ENCODE measurements at regions not wholly inside any gene's neighbourhood (a gene's known extent, or its start where the extent isn't known, plus 50 kb on each side); places are given as distances from the start of the nearest gene placed in this dataset.
"Not testable (repeated sequence)": the region's sequence is repeated elsewhere in the genome, so short reads cannot be mapped to it uniquely, and the experiment has no call there.

- DNase-seq = no peak
Observed at GRCh38 chr5:124614836-124615385, 131.5 kb downstream of the ZNF608 start.

DNA sequence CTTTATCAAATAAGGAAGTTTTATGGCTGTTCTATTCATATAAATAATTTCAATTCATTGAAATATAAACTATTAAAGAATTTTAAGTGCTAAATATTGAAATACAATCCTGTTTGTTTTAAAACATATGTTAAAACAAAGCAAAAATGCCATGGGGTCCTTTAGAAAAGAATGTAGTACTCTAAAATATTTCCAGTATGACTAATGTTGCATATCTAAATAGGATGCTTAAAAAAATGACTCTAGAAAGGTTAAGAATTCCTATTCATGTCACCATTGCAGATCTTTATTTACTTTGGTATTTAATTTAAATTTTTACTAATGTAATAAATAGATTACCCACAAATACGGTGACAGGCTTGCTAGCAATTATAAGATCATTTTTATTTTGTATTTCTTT is 132.3 kb downstream of the ZNF608 start:
- no peak for DNase-seq

DNA sequence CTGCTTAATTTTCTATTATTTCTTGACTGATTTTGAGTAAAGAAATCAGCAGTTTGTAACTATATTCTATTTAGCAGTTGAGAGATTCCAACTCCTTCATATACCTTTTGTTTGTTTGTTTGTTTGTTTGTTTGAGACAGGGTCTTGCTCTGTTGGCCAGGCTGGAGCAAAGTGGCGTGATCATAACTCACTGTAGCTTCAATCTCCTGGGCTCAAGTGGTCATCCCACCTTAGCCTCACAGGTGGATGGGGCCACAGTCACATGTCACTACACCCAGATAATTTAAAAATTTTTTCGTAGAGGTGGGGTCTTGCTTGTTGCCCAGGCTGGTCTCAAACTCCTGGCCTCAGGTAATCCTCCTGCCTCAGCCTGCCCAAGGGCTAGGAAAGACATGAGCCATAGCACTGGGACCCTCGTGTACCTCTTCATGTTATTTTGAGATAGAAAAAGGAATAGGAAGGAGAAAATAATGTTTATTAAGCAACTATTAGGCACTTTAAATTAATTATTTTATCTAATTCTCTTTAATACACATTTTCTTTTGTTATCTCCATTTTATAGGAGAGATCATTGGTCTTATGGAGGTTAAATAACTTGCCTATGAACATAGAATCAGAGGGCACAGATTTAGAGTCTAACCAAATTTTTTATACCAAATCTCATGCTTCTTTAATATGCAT is 133.0 kb downstream of the ZNF608 start:
- no peak for DNase-seq

GRCh38 chr5:124612023-124612422 is 134.4 kb downstream of the ZNF608 start:
- DNase-seq = no peak

DNA sequence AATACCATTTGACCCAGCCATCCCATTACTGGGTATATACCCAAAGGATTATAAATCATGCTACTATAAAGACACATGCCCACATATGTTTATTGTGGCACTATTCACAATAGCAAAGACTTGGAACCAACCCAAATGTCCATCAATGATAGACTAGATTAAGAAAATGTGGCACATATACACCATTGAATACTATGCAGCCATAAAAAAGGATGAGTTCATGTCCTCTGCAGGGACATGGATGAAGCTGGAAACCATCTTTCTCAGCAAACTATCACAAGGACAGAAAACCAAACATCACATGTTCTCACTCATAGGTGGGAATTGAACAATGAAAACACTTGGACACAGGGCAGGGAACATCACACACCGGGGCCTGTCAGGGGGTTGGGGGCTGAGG is 135.2 kb downstream of the ZNF608 start:
- not testable (repeated sequence) for DNase-seq

DNA sequence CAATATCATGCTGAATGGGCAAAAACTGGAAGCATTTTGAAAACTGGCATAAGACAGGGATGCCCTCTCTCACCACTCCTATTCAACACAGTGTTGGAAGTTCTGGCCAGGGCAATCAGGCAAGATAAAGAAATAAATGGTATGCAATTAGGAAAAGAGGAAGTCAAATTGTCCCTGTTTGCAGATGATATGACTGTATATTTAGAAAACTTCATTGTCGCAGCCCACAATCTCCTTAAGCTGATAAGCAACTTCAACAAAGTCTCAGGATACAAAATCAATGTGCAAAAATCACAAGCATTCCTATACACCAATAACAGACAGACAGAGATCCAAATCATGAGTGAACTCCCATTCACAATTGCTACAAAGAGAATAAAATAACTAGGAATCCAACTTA is 136.8 kb downstream of the ZNF608 start:
- DNase-seq = not testable (repeated sequence)

GRCh38 chr5:124606543-124606942 is 139.9 kb downstream of the ZNF608 start:
- DNase-seq = no peak

DNA sequence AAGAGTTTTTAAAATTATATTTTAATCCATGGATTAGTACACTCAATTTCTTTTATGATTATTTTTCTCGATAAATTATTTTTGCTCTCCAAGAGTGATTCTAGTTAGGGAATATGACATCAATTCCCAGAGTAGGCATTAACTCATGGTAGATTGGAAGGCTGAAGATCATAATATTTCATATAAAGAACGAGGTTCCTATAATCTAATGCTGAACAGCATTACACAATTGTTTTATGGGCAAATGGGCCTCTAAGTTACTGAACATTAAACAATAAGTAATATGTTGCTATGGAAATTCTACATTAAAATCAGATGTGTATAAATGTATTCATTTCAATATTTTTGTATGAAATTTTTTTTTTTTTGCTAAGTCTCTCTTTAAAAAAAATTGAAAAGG is 140.3 kb downstream of the ZNF608 start:
- DNase-seq = no peak

- DNase-seq = no peak
Observed at GRCh38 chr5:124605541-124605940, 140.9 kb downstream of the ZNF608 start.

- no peak for DNase-seq
Observed at GRCh38 chr5:124604419-124604818, 142.0 kb downstream of the ZNF608 start.

GRCh38 chr5:124602925-124603650 is 143.4 kb downstream of the ZNF608 start:
- DNase-seq = no peak

DNA sequence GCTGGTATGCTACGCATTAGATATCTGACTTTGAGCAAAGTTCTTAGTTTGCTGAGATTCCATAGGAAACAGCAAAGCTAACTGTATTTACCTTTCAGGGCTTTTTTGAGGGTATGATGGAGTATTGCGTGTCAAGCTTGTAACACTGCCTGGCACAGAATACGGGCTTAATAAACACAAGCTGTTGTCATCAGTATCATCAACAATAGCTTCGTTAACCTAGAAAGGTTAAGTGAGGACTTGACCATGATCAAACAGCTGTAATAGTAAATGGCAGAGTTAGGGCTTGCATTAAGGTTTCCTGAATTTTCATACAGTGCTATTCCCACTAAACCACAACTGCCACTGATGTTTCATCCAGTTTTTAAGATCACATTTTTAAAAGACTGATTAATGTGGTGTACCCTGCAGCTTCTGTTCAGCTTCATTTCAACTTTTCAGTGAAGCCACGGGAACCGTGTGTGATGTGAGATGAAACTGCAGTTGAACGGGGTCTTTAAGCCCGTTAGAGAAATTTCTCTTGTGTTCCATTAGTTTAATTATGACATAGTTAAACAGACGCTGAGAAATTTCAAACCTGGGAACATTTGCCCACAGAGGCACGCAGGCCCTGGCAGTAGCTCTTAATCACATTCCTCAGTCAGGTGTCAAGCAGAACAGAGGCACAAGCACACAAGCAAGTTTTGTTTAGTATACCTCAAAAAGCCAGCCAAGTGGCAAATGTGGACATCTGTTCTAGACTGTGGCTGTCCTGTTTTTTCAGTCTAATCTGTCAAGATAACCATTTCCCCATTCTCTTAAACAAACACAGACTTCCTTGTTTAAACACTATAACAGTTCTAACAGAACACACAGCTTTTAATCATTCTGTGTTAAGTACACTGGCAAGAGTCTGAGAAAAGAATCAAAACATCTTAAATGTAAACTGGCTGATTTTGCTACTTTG is 147.1 kb downstream of the ZNF608 start:
- DNase-seq = no peak

DNA sequence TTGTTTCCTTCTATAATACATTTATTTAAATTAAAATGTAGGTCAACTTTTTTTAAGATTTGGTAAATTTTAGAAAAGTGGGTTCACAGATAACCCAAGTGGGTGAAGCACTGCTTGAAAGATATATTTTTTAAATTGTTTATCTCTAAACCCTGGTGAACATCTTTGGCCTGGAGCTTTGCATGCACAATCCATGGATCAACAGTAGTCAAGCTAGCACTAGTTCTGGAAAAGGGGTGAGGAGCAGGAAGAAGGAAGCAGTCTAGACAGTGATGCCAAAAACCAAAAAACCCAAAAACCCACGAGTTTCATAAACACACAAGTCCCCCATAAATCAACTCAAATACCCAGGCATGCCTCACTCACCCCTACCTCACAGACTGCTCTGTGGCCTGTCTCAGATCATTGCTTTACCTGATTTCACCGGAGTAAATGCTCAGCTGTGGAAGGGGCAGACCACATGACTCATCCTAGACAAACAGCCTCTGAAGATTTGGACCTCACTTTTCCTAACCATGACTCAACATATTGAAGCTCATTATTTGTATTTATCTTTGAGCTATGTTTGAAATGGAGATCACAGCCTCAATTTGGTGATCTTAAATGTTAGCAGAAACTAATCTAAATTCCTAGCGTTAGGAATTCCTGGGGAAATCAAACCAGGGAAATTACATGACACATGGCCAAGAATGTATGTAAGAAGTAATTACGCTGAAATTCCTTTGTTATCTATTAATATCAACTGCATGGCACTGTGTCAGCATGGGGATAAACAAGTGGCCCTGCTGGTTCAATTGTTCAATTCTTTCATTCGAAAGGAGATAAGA is 149.6 kb downstream of the ZNF608 start:
- no peak for DNase-seq

- no peak for DNase-seq
Observed at GRCh38 chr5:124593952-124594351, 152.5 kb downstream of the ZNF608 start.

GRCh38 chr5:124592891-124593290 is 153.5 kb downstream of the ZNF608 start:
- DNase-seq = no peak

GRCh38 chr5:124591583-124591982 is 154.9 kb downstream of the ZNF608 start:
- DNase-seq = no peak

DNA sequence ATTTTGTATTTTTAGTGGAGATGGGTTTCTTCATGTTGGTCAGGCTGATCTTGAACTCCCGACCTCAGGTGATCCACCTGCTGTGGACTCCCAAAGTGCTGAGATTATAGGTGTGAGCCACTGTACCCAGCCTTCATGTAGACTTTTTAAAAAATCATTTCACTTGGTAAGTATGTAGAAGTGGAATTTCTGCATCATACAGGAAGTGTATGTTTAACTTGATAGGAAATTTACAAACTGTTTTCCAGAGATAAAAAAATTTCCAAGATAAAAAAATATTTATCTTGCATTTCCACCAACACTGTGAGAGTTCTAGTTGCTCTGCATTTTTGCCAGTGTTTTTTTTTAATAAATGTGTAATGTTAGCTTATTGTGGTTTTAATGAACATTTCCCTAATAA is 155.8 kb downstream of the ZNF608 start:
- no peak for DNase-seq

DNA sequence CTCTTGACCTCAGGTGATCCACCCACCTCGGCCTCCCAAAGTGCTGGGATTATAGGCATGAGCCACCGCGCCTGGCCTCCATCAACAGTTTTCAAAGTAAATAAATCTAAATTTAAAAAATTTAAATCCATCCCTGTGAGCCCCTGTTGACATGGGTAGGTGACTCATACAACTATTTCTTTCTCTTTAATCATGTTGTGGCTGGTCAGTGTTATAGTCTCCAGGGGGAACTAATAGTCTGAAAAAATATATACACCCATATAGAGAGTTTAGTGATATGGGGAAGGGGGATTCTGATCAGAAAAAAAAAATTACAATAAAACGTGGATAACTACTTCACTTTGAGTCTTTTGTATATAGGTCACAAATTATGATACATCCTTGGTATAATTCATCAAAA is 159.2 kb downstream of the ZNF608 start:
- no peak for DNase-seq

DNA sequence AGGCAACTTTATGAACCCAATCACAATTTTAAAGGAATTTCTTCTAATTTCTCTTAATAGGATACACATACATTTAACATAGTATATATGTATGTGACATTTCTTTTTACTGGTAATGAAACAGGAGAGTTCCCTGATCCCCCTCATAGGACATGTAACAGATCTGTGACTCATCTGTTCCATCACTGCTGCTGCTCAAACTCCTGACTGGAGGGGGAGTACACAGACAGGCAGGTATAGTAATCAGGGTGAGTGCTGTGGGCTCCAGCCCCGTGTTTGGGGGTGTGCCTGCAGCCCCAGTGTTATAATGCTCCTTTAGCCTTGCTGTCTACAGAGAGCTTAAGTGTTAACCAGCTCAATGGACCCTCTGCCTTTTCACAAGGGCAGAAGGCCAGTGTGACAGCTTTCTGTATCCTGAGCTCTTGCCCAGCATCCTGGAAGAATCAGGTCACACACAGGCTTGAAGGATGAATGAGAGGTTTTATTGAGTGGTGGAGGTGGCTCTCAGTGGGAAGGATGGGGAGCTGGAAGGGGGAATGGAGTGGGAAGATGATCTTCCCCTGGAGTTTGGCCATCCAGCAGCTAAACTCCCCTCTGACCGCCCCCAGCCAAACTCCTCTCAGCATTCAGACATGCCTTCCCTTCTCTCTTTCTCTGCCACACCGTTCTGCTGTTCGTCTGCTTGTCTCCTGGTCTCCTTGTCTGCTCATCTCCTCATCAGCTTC is 161.3 kb downstream of the ZNF608 start:
- DNase-seq = no peak

DNA sequence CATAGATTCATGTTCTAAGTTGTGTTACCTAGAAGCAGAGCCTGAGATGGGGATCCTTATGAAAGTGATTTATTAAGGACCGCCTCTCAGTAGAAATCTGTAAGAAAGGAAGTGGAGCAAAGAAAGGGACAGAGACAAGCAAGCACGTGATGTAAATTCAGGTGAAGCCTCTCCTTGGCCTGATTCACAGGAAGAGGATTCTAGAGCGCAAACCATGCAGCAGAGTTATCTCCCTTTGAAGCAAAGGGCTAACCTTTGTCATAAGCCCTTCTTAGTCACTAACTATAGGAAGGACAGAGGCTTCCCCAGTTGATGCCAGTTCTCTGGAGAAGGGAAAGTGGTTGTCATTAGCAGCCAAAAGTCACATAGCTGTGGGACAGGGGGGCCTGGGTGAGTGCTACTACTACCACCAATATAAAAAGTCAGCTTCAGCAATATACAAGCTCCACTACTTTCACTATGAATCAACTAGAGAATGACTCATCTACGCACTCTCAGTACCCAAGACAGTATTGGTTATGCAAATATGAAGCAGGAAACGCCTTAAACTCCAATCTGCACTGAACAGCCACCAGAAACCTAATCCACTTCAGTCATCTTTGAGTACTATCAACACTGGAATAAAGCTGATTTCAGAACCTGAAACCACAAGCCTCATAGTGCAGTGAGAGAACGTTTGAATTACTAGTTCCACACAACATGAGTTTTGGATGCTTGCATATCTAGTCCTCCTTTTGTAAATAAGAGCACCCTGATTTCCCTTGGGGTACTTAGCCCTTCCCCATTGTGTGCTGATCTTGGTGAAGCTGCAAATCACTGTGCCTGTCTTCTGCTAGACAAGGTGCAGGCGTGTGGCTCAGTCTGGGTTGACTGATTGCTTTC is 162.7 kb downstream of the ZNF608 start:
- no peak for DNase-seq

- DNase-seq = no peak
Observed at GRCh38 chr5:124582561-124582840, 163.9 kb downstream of the ZNF608 start.
